T-helper 2 cell (primary cell): ENCODE measurements at regions not wholly inside any gene's neighbourhood (a gene's known extent, or its start where the extent isn't known, plus 50 kb on each side); places are given as distances from the start of the nearest gene placed in this dataset.
A peak's percentile ranks its signal among the peaks of the same experiment; 100 is the strongest.

Experiments
- DNase-seq, 5 experiments: peaks; one replicate each; pipeline versions ENCODE4 v3.0.0 to v3.0.0-alpha.2; 2012 to 2022

GRCh38 chr4:100799761-100800539, 282.1 kb upstream of the EMCN start:
- no peak for DNase-seq

- no peak for DNase-seq
These were observed 280.0 kb upstream of the EMCN start for GRCh38 chr4:100797791-100798190.

- DNase-seq: no peak
These were observed 279.5 kb upstream of the EMCN start for GRCh38 chr4:100797356-100797755.

- DNase-seq: no peak
These were observed 278.5 kb upstream of the EMCN start for GRCh38 chr4:100796332-100796731.

GRCh38 chr4:100795581-100795980, 277.8 kb upstream of the EMCN start:
- no peak for DNase-seq

- no peak for DNase-seq
These were observed 273.2 kb upstream of the EMCN start for GRCh38 chr4:100790836-100791615.

GRCh38 chr4:100789991-100790390, 272.2 kb upstream of the EMCN start:
- no peak for DNase-seq

- no peak for DNase-seq
These were observed 268.7 kb upstream of the EMCN start for GRCh38 chr4:100786481-100786880.

- no peak for DNase-seq
These were observed 264.5 kb upstream of the EMCN start for GRCh38 chr4:100782356-100782755.

GRCh38 chr4:100781435-100781834, 263.6 kb upstream of the EMCN start:
- DNase-seq: no peak

- DNase-seq: no peak
These were observed 262.3 kb upstream of the EMCN start for GRCh38 chr4:100780126-100780525.

GRCh38 chr4:100778431-100778830, 260.6 kb upstream of the EMCN start:
- no peak for DNase-seq

- no peak for DNase-seq
These were observed 244.9 kb upstream of the EMCN start for GRCh38 chr4:100762738-100763137.

GRCh38 chr4:100754751-100755150, 236.9 kb upstream of the EMCN start:
- no peak for DNase-seq

- DNase-seq: no peak
These were observed 228.4 kb upstream of the EMCN start for GRCh38 chr4:100746141-100746739.

- peak in 1 of 5 experiments; percentile 41 for DNase-seq
These were observed 224.2 kb upstream of the EMCN start for GRCh38 chr4:100742045-100742444.

- DNase-seq: no peak
These were observed 221.6 kb upstream of the EMCN start for GRCh38 chr4:100739426-100739825.

GRCh38 chr4:100738196-100739165, 220.7 kb upstream of the EMCN start:
- DNase-seq: peak in 1 of 5 experiments; percentile 11

- no peak for DNase-seq
These were observed 219.0 kb upstream of the EMCN start for GRCh38 chr4:100736641-100737451.

- no peak for DNase-seq
These were observed 211.0 kb upstream of the EMCN start for GRCh38 chr4:100728861-100729260.

- DNase-seq: no peak
These were observed 205.1 kb upstream of the EMCN start for GRCh38 chr4:100722866-100723459.
